ENCODE measurements at regions not wholly inside any gene's neighbourhood (a gene's known extent, or its start where the extent isn't known, plus 50 kb on each side); places are given as distances from the start of the nearest gene placed in this dataset.

GRCh38 chr12:92012691-92013090 is 133.0 kb downstream of the BTG1 start:
- in situ Hi-C loops (cut with MboI; ENCODE audit: low sequenced_read_pairs, unreplicated experiment), result no loop called here
- no peak for TF ChIP-seq CTCF (IDR thresholded peaks at IDR 0.05; ENCODE audit: borderline replicate concordance, control extremely low read depth, extremely low read depth, insufficient read depth, missing control alignments)
- no peak for DNase-seq (ENCODE audit: low spot score)

DNA sequence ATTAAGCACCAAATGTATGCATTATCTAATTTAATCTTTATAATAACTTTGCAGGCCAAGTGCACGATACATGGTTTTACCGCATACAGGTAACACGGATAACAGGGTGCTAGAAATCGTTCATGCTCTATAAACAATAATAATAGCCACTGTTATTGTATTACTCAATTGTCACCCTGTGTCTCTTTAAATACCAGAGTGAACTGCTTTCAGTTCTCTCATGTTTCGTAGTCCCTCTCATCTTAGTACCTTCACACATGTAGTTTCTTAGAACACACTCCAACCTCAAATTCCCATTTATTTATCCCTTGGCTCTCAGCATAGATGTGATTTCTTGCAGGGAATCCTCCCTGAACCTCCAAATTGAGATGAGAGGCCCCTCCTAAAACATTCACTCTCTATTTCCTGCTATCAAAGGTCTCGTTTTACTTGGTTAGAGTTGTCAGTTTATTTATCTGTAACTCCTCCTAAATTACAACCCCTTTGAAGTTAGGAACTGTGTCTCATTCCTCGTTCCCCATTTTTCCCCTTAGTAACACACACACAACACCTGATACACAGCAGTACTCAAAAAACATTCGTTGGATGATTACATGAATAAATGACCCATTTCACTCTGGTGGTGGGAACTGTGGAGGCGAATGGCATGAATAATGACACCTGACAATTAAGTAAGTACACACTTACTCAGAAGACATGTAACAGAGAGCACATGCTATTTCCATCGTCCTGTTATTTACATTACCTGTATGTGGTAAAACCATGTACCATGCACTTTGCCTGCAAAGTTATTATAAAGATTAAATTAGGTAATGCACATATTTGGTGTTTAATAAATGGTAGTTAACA is 134.6 kb downstream of the BTG1 start:
- TF ChIP-seq CTCF (IDR thresholded peaks at IDR 0.05; ENCODE audit: borderline replicate concordance, control extremely low read depth, extremely low read depth, insufficient read depth, missing control alignments), result no peak
- no peak for DNase-seq (ENCODE audit: low spot score)
- in situ Hi-C loops (cut with MboI; ENCODE audit: low sequenced_read_pairs, unreplicated experiment), result no loop called here

DNA sequence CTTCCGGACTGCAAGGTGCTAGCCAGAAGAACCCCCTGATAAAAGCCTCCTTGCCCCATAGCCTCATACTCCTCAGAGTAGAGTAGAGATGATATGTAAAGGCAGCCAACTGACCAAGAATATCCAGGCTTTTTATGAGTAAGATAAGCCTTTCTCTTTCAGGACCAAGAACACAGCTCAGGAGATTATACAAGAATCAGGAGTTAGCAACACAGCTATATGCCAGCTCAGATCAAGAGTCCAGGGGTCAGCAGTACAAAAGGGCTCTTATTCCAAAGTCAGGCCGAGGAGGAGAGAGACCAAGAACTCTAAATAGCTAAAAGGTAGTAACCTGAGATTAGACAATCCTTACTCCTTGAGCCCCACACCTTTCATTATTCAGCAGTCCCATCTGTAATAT is 135.3 kb downstream of the BTG1 start:
- no peak for DNase-seq (ENCODE audit: low spot score)
- TF ChIP-seq CTCF (IDR thresholded peaks at IDR 0.05; ENCODE audit: borderline replicate concordance, control extremely low read depth, extremely low read depth, insufficient read depth, missing control alignments), result no peak
- in situ Hi-C loops (cut with MboI; ENCODE audit: low sequenced_read_pairs, unreplicated experiment), result no loop called here

DNA sequence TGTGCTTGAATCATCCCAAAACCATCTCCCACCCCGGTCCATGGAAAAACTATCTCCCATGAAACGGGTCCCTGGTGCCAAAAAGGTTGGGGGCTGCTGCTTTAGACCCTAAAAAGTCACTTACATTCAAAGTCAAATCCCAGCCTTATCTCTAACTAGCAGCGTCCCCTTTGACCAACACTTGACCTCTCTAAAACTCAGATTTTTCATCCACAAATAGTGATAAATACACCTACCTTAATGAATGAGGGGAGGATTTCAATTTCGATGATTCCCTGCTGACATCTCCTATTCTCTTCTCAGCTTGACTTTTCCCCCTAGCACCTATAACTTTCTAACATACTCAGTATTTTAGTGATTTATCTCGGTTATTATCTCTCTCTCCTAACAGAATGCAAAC is 137.3 kb downstream of the BTG1 start:
- DNase-seq (ENCODE audit: low spot score), result no peak
- no peak for TF ChIP-seq CTCF (IDR thresholded peaks at IDR 0.05; ENCODE audit: borderline replicate concordance, control extremely low read depth, extremely low read depth, insufficient read depth, missing control alignments)
- in situ Hi-C loops (cut with MboI; ENCODE audit: low sequenced_read_pairs, unreplicated experiment), result no loop called here

DNA sequence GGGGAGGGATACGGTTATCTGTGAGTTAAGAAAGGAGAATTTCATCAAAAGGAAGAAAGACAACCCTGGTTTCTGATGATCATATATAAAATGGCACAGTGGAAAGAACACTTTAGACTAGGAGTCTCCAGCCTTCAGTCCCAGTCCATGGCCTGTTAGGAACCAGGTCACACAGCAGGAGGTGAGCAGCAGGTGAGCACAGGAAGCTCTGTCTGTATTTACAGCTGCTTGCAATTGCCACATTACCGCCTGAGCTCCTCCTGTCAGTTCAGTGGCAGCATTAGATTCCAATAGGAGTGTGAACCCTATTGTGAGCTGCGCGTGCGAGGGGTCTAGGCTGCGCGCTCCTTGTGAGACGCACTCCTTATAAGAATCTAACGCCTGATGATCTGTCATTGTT is 137.9 kb downstream of the BTG1 start:
- DNase-seq (ENCODE audit: low spot score), result no peak
- in situ Hi-C loops (cut with MboI; ENCODE audit: low sequenced_read_pairs, unreplicated experiment), result no loop called here

DNA sequence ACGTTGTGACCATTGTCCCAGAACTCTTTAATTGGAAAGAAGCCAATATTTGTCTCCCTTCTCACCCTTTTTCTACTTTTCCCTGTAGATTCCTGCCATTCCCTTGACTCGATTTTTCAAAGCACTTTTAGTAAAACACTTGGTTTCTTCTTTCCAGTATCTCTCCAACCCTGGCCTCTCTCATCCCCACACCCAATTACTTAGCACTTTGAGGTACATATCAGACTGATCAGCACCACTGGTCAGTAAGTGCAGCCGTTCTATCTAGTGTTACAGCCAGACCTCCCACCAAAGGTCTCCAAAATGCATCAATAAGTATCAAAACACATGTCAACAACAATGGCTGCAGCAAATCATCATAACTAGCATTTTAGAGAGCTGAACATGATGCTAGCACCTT is 141.9 kb downstream of the BTG1 start:
- no peak for DNase-seq (ENCODE audit: low spot score)
- in situ Hi-C loops (cut with MboI; ENCODE audit: low sequenced_read_pairs, unreplicated experiment), result no loop called here
- no peak for TF ChIP-seq CTCF (IDR thresholded peaks at IDR 0.05; ENCODE audit: borderline replicate concordance, control extremely low read depth, extremely low read depth, insufficient read depth, missing control alignments)

More for the DNA sequence above, 137.9 kb downstream of the BTG1 start:
- no peak for TF ChIP-seq CTCF (IDR thresholded peaks at IDR 0.05; ENCODE audit: borderline replicate concordance, control extremely low read depth, extremely low read depth, insufficient read depth, missing control alignments)

All from GM13976 (cell line).